DOHH2 (cell line): ENCODE measurements at regions not wholly inside any gene's neighbourhood (a gene's known extent, or its start where the extent isn't known, plus 50 kb on each side); places are given as distances from the start of the nearest gene placed in this dataset.

Experiments used
- CTCF ChIP-seq: fragments of 200-600 bp; sonication (generic); IDR thresholded peaks from one replicate; pipeline ENCODE4 v1.5.1; 2014; ENCODE audit warnings: antibody characterized with exemption, mild to moderate bottlenecking, low read depth, low read length; ENCODE audit not compliant: poor library complexity, severe bottlenecking
- EZH2phosphoT487 ChIP-seq: fragments of 200-600 bp; sonication (generic); IDR thresholded peaks from 2 replicates; pipeline ENCODE4 v1.6.1; 2017; ENCODE audit warnings: borderline replicate concordance, mild to moderate bottlenecking, antibody characterized with exemption, low read length, moderate library complexity, mixed read lengths

- no peak for TF ChIP-seq CTCF
- no peak for TF ChIP-seq EZH2phosphoT487
Observed at GRCh38 chr3:101072300-101072699, 79.1 kb upstream of the ABI3BP start.
